H1 (cell line): ENCODE measurements at regions not wholly inside any gene's neighbourhood (a gene's known extent, or its start where the extent isn't known, plus 50 kb on each side); places are given as distances from the start of the nearest gene placed in this dataset.

Experiments used
- CTCF ChIA-PET: fragments of 300-600 bp; sonication (Branson Sonifier 250); formaldehyde crosslinking; loops from one replicate; lab custom pipeline; 2021; ENCODE audit not compliant: partially characterized antibody; lab: Charles Lee
- POLR2A ChIA-PET: fragments of 300-600 bp; sonication (Branson Sonifier 250); formaldehyde crosslinking; loops from one replicate; lab custom pipeline; 2021; ENCODE audit warnings: inconsistent platforms; ENCODE audit not compliant: partially characterized antibody; lab: Charles Lee
- DNase-seq, 2 experiments: peaks; one replicate each; pipeline versions ENCODE4 v3.0.0 to v3.0.0-alpha.2; 2010 to 2022; ENCODE audit warnings: low spot score in 2 of 2, low read depth in 1 of 2, mixed read lengths in 1 of 2
- FAIRE-seq: peaks from 2 replicates; lab custom pipeline; 2011; peaks lifted over from hg19 to GRCh38; lab: Jason Lieb, UNC
- H2AFZ ChIP-seq: 2 replicates; pipeline ENCODE4 v1.8.1; 2012; ENCODE audit warnings: low read length, inconsistent platforms
- H2AK5ac ChIP-seq: 2 replicates; pipeline ENCODE4 v1.6.1; 2013; ENCODE audit warnings: low read depth, low read length
- H2BK120ac ChIP-seq: replicated peaks from 2 replicates; pipeline ENCODE3; 2013; ENCODE audit warnings: low read depth, low read length, inconsistent platforms
- H2BK12ac ChIP-seq: 2 replicates; pipeline ENCODE4 v1.6.1; 2013; ENCODE audit warnings: low read depth, low read length
- H2BK15ac ChIP-seq: 2 replicates; pipeline ENCODE4 v1.6.1; 2013; ENCODE audit warnings: low read length
- H2BK20ac ChIP-seq: 2 replicates; pipeline ENCODE4 v1.6.1; 2013; ENCODE audit warnings: low read length
- H2BK5ac ChIP-seq: 2 replicates; pipeline ENCODE4 v1.6.1; 2013; ENCODE audit warnings: low read depth, low read length
- H3K14ac ChIP-seq: 2 replicates; pipeline ENCODE4 v1.6.1; 2013; ENCODE audit warnings: inconsistent platforms; ENCODE audit not compliant: insufficient read length
- H3K18ac ChIP-seq: 2 replicates; pipeline ENCODE4 v1.6.1; 2013; ENCODE audit warnings: low read length; ENCODE audit errors: extremely low read depth
- H3K23ac ChIP-seq: 2 replicates; pipeline ENCODE4 v1.6.1; 2013; ENCODE audit warnings: inconsistent platforms; ENCODE audit not compliant: insufficient read length
- H3K23me2 ChIP-seq: 2 replicates; pipeline ENCODE4 v1.6.1; 2013; ENCODE audit warnings: low read depth, low read length
- H3K27ac ChIP-seq: 2 replicates; pipeline ENCODE4 v1.6.1; 2011; ENCODE audit warnings: low read depth, low read length, inconsistent platforms
- H3K27me3 ChIP-seq, 4 experiments: replicated peaks in 1 of 4; 1 replicate in 1 of 4; 2 replicates in 3 of 4; pipeline versions ENCODE4 v1.6.1 to v1.8.1; 2011 to 2013; ENCODE audit warnings: low read length in 3 of 4, mild to moderate bottlenecking in 3 of 4, inconsistent platforms in 2 of 4, mixed read lengths in 2 of 4, moderate library complexity in 1 of 4; ENCODE audit not compliant: control insufficient read depth in 3 of 4, insufficient read depth in 3 of 4; ENCODE audit errors: extremely low read depth in 1 of 4
- H3K36me3 ChIP-seq, 4 experiments: 2 replicates each; pipeline versions ENCODE4 v1.6.1 to v1.8.1; 2011 to 2013; ENCODE audit warnings: mild to moderate bottlenecking in 4 of 4, low read length in 3 of 4, moderate library complexity in 2 of 4, control low read depth in 1 of 4, inconsistent platforms in 1 of 4; ENCODE audit not compliant: insufficient read depth in 4 of 4, control insufficient read depth in 2 of 4
- H3K4ac ChIP-seq: replicated peaks from 2 replicates; pipeline ENCODE3; 2013; ENCODE audit warnings: low read length, low read depth, mixed read lengths, inconsistent platforms; ENCODE audit not compliant: insufficient read length
- H3K4me1 ChIP-seq, 4 experiments: replicated peaks in 1 of 4; 1 replicate in 1 of 4; 2 replicates in 3 of 4; pipeline versions ENCODE4 v1.6.1 to v1.8.1; 2011 to 2013; ENCODE audit warnings: low read length in 3 of 4, inconsistent platforms in 2 of 4, mixed read lengths in 1 of 4; ENCODE audit not compliant: insufficient read depth in 4 of 4, control insufficient read depth in 3 of 4
- H3K4me2 ChIP-seq, 2 experiments: 2 replicates each; pipeline versions ENCODE4 v1.6.1 to v1.8.1; 2011 to 2013; ENCODE audit warnings: low read depth in 2 of 2, low read length in 2 of 2, control low read depth in 1 of 2, inconsistent platforms in 1 of 2, mild to moderate bottlenecking in 1 of 2; ENCODE audit not compliant: insufficient read depth in 1 of 2
- H3K4me3 ChIP-seq, 4 experiments: fragments of 200-600, 300-600 bp in 1 of 4; sonication (generic), shearing (Covaris generic), sonication (Bioruptor Twin) in 1 of 4; 2 replicates each; pipeline versions ENCODE4 v1.5.1 to v1.8.1; 2011 to 2016; ENCODE audit warnings: low read length in 4 of 4, low read depth in 3 of 4, control low read depth in 2 of 4, inconsistent platforms in 2 of 4, mild to moderate bottlenecking in 2 of 4, mixed read lengths in 1 of 4, moderate library complexity in 1 of 4; ENCODE audit not compliant: insufficient read depth in 2 of 4; ENCODE audit errors: extremely low read depth in 1 of 4
- H3K56ac ChIP-seq: replicated peaks from 2 replicates; pipeline ENCODE3; 2013; ENCODE audit warnings: low read depth, mild to moderate bottlenecking, mixed read lengths, low read length, inconsistent platforms; ENCODE audit not compliant: insufficient read length
- H3K79me1 ChIP-seq: 2 replicates; pipeline ENCODE4 v1.6.1; 2013; ENCODE audit warnings: low read depth, low read length, control low read depth
- H3K79me2 ChIP-seq, 2 experiments: 2 replicates each; pipeline versions ENCODE4 v1.6.1 to v1.8.1; 2012 to 2013; ENCODE audit warnings: low read length in 2 of 2, mild to moderate bottlenecking in 2 of 2, inconsistent platforms in 1 of 2; ENCODE audit not compliant: insufficient read depth in 2 of 2, control insufficient read depth in 1 of 2
- H3K9ac ChIP-seq, 4 experiments: replicated peaks in 1 of 4; 1 replicate in 1 of 4; 2 replicates in 3 of 4; pipeline versions ENCODE4 v1.6.1 to v1.8.1; 2011 to 2013; ENCODE audit warnings: low read depth in 3 of 4, low read length in 3 of 4, control low read depth in 2 of 4, mild to moderate bottlenecking in 2 of 4, moderate library complexity in 2 of 4, inconsistent platforms in 1 of 4; ENCODE audit errors: extremely low read depth in 1 of 4
- H3K9me3 ChIP-seq, 2 experiments: 2 replicates each; pipeline versions ENCODE4 v1.6.1 to v1.8.1; 2012 to 2013; ENCODE audit warnings: mild to moderate bottlenecking in 2 of 2, moderate library complexity in 2 of 2, control low read depth in 1 of 2, inconsistent platforms in 1 of 2, low read depth in 1 of 2, low read length in 1 of 2, mixed read lengths in 1 of 2; ENCODE audit not compliant: insufficient read depth in 2 of 2
- H4K20me1 ChIP-seq, 2 experiments: replicated peaks in 1 of 2; 2 replicates each; pipeline versions ENCODE3 to v1.8.1; 2011 to 2013; ENCODE audit warnings: inconsistent platforms in 2 of 2, low read length in 2 of 2, mild to moderate bottlenecking in 1 of 2; ENCODE audit not compliant: insufficient read depth in 2 of 2, control insufficient read depth in 1 of 2
- H4K5ac ChIP-seq: 2 replicates; pipeline ENCODE4 v1.6.1; 2013; ENCODE audit warnings: low read length, low read depth, mixed read lengths, inconsistent platforms; ENCODE audit not compliant: insufficient read length
- H4K8ac ChIP-seq: 2 replicates; pipeline ENCODE4 v1.8.0; 2013; ENCODE audit warnings: mild to moderate bottlenecking, moderate library complexity, low read length, inconsistent platforms; ENCODE audit not compliant: insufficient read depth; ENCODE audit errors: extremely low read depth
- H4K91ac ChIP-seq: replicated peaks from 2 replicates; pipeline ENCODE3; 2013; ENCODE audit warnings: low read length, mixed read lengths, inconsistent platforms; ENCODE audit not compliant: insufficient read length
- BCL11A ChIP-seq, 2 experiments: IDR thresholded peaks; one replicate each; pipeline ENCODE4 v1.6.1; 2011; ENCODE audit warnings: low read depth in 2 of 2, low read length in 2 of 2, mild to moderate bottlenecking in 2 of 2
- CEBPB ChIP-seq: IDR thresholded peaks from 2 replicates; pipeline ENCODE4 v1.6.1; 2012; ENCODE audit warnings: low read depth, low read length
- CHD1 ChIP-seq: IDR thresholded peaks from 2 replicates; pipeline ENCODE4 v1.6.1; 2012; ENCODE audit warnings: low read depth, low read length, improper control_type of control experiment
- GTF2F1 ChIP-seq: IDR thresholded peaks from 2 replicates; pipeline ENCODE4 v1.6.1; 2012; ENCODE audit warnings: low read depth, low read length, improper control_type of control experiment, borderline replicate concordance
- KDM1A ChIP-seq: fragments of 200-600, 300-600 bp; sonication (generic); IDR thresholded peaks from 2 replicates; pipeline ENCODE4 v1.7.1; 2016; ENCODE audit warnings: mild to moderate bottlenecking, low read length, borderline replicate concordance
- POLR2A ChIP-seq, 2 experiments: IDR thresholded peaks; 1 replicate in 1 of 2; 2 replicates in 1 of 2; pipeline ENCODE4 v1.6.1; 2011; ENCODE audit warnings: low read depth in 2 of 2, low read length in 2 of 2, mild to moderate bottlenecking in 2 of 2; ENCODE audit errors: control extremely low read depth in 1 of 2
- POLR2AphosphoS5 ChIP-seq: IDR thresholded peaks from 2 replicates; pipeline ENCODE4 v1.6.1; 2011; ENCODE audit warnings: low read depth, low read length
- RAD21 ChIP-seq, 2 experiments: IDR thresholded peaks in 1 of 2; conservative IDR thresholded peaks in 1 of 2; 2 replicates each; pipeline ENCODE4 v1.6.1; 2011; ENCODE audit warnings: low read depth in 2 of 2, low read length in 2 of 2, improper control_type of control experiment in 1 of 2, inconsistent platforms in 1 of 2, mild to moderate bottlenecking in 1 of 2, moderate library complexity in 1 of 2
- RBBP5 ChIP-seq: IDR thresholded peaks from 2 replicates; pipeline ENCODE4 v1.7.1; 2012; ENCODE audit warnings: low read depth, mild to moderate bottlenecking, inconsistent platforms, low read length, moderate library complexity, borderline replicate concordance
- RXRA ChIP-seq: IDR thresholded peaks from 2 replicates; pipeline ENCODE4 v1.6.1; 2011; ENCODE audit warnings: low read depth, mild to moderate bottlenecking, low read length, moderate library complexity; ENCODE audit not compliant: insufficient read depth
- SAP30 ChIP-seq: fragments of 300-600 bp; sonication (generic); IDR thresholded peaks from 2 replicates; pipeline ENCODE4 v1.7.1; 2012; ENCODE audit warnings: low read length, moderate library complexity, mild to moderate bottlenecking, inconsistent platforms; ENCODE audit not compliant: insufficient read depth, insufficient replicate concordance
- SP4 ChIP-seq: IDR thresholded peaks from 2 replicates; pipeline ENCODE4 v1.6.1; 2012; ENCODE audit warnings: low read length, inconsistent platforms
- TEAD4 ChIP-seq: IDR thresholded peaks from 2 replicates; pipeline ENCODE4 v1.6.1; 2012; ENCODE audit warnings: low read depth, low read length, inconsistent platforms, mixed read lengths
- YY1 ChIP-seq: IDR thresholded peaks from 2 replicates; pipeline ENCODE4 v1.6.1; 2011; ENCODE audit warnings: low read depth, mild to moderate bottlenecking, low read length
- WGBS, 2 experiments: shearing (Covaris generic) in 1 of 2; methylation state at CpG; one replicate each; pipeline versions ENCODE4 v1.1.6 to v1.1.7; 2013 to 2015; ENCODE audit warnings: low lambda C conversion rate in 2 of 2, mixed read lengths in 2 of 2, inconsistent platforms in 1 of 2, low coverage in 1 of 2, missing lambda C conversion rate in 1 of 2; ENCODE audit not compliant: insufficient replicate concordance in 2 of 2, insufficient coverage in 1 of 2, insufficient read length in 1 of 2; ENCODE audit errors: extremely low coverage in 1 of 2, missing lambda C conversion rate in 1 of 2; 5-methylcytosine and 5-hydroxymethylcytosine counted together
- TF ChIP-seq, protein P1 (sequence below): IDR thresholded peaks from 2 replicates; pipeline ENCODE4 v1.6.1; 2011; ENCODE audit warnings: low read depth, mild to moderate bottlenecking, low read length; ENCODE audit not compliant: insufficient read depth

DNA sequence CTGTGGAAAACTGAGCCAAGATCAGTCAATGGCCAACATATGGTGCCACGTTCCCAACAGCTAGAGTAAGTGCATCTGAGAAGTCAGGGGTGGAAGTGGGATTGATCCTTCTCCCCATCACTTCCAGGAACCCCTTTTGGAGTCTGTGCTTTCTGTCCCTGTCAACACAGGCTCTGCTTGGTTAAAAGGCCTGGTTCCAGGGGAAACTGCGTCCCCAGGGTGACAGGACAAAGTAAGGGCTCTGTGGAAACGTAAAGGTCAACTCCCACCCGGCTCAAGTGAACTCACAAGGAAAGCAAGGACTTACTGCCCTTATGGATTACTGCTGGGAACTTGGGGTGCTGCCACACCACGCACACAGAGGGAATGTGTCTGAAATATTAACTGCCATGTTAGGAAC is 77.5 kb upstream of the GRB10 start:
- POLR2A ChIA-PET = no interaction called here
- FAIRE-seq = no peak
- WGBS, 2 experiments = 81% methylated on average over 5 of the region's 5 CpGs; no CpG with 5 or more reads in 1 of the 2 experiments

More for the DNA sequence above, 77.5 kb upstream of the GRB10 start:
- Histone ChIP-seq H3K4ac (no peak overlapping the region), H2BK15ac (no peak overlapping the region), H3K27me3 (no peaks in the 10 kb centered on the region), H2AK5ac (no peak overlapping the region), H3K18ac (no peak overlapping the region), H3K9ac (no peak overlapping the region), H3K23ac (no peak overlapping the region), H3K4me2 (no peak overlapping the region), H3K79me2 (no peaks in the 10 kb centered on the region), H2AFZ (no peak overlapping the region), H3K4me1 (peaks cover 0 to under 1% (median 0%) of the 10 kb centered on the region in 4 experiments; a peak in 2 of 7 replicates), H4K5ac (no peak overlapping the region), H3K79me1 (no peaks in the 10 kb centered on the region), H3K56ac (no peak overlapping the region), H2BK12ac (no peak overlapping the region), H3K9me3 (no peaks in the 10 kb centered on the region), H3K27ac (no peak overlapping the region), H3K14ac (no peak overlapping the region), H4K20me1 (no peaks in the 10 kb centered on the region), H4K8ac (no peak overlapping the region), H2BK120ac (no peak overlapping the region), H3K4me3 (no peak overlapping the region), H2BK20ac (no peak overlapping the region), H2BK5ac (no peak overlapping the region), H3K36me3 (no peaks in the 10 kb centered on the region), H4K91ac (peak overlapping the region; percentile 16), H3K23me2 (no peaks in the 10 kb centered on the region)
- TF ChIP-seq RBBP5 = no peak
- TF ChIP-seq KDM1A = no peak
- no peak for TF ChIP-seq CHD1
- no peak for TF ChIP-seq SP4
- no peak for TF ChIP-seq POLR2AphosphoS5
- TF ChIP-seq YY1 = no peak
- TF ChIP-seq GTF2F1 = no peak
- no peak for TF ChIP-seq CEBPB
- TF ChIP-seq POLR2A (IDR thresholded peaks at IDR 0.05; ENCODE audit: control extremely low read depth in 1 of 2, low read depth in 2 of 2, low read length in 2 of 2) = no peak
- no peak for TF ChIP-seq TEAD4
- TF ChIP-seq, protein P1, sequence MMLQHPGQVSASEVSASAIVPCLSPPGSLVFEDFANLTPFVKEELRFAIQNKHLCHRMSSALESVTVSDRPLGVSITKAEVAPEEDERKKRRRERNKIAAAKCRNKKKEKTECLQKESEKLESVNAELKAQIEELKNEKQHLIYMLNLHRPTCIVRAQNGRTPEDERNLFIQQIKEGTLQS = no peak
- no peak for TF ChIP-seq RXRA
- no peak for TF ChIP-seq SAP30
- TF ChIP-seq RAD21 (IDR thresholded peaks at IDR 0.05 in 1 of 2, conservative IDR thresholded peaks at IDR 0.05 in 1 of 2; ENCODE audit: low read depth in 2 of 2, low read length in 2 of 2) = no peak
- no peak for TF ChIP-seq BCL11A (IDR thresholded peaks at IDR 0.05; ENCODE audit: low read depth in 2 of 2, low read length in 2 of 2)
- CTCF ChIA-PET = interaction anchor here (1.5 kb wide), 1 partner anchor 140 kb away, joined by 4 read pairs; no protein-coding TSS in a partner anchor
- no peak for DNase-seq
